ENCODE measurements at regions not wholly inside any gene's neighbourhood (a gene's known extent, or its start where the extent isn't known, plus 50 kb on each side); places are given as distances from the start of the nearest gene placed in this dataset.

DNA sequence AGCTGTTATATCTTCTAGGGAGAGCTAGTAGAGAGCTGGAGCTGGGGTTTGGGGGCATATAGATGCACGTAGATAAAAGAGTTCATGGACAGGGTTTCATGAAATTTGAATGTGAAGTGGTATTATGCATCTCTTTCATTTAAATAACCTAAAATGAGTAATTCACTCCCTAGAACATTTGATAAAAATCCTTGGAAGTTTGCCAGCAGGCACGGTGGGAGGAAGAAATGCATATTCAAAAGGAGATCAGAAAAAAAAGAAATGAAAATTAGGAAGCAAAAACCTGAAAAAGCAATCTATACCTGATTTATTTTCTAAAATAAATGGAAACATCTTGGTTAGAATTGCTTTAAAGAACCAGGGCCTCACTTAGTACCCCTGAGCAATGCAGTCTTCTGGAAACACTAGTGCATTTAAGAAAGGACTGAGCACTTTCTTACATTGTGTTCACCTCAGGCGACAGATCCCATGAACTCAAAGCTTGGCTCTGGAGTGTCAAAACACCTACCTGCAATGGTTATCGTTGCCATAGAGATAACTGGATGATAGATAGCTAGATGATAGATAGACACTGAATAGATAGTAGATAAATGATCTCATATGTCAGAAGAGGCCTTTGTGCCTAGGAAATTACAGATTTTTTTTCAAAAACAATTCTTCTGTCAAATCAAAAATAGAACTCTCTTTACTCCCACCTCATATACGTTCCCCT is 458.6 kb upstream of the THRB start:
- TF ChIP-seq, protein P1, sequence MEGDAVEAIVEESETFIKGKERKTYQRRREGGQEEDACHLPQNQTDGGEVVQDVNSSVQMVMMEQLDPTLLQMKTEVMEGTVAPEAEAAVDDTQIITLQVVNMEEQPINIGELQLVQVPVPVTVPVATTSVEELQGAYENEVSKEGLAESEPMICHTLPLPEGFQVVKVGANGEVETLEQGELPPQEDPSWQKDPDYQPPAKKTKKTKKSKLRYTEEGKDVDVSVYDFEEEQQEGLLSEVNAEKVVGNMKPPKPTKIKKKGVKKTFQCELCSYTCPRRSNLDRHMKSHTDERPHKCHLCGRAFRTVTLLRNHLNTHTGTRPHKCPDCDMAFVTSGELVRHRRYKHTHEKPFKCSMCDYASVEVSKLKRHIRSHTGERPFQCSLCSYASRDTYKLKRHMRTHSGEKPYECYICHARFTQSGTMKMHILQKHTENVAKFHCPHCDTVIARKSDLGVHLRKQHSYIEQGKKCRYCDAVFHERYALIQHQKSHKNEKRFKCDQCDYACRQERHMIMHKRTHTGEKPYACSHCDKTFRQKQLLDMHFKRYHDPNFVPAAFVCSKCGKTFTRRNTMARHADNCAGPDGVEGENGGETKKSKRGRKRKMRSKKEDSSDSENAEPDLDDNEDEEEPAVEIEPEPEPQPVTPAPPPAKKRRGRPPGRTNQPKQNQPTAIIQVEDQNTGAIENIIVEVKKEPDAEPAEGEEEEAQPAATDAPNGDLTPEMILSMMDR (IDR thresholded peaks at IDR 0.05; ENCODE audit: low read depth, low read length, missing control alignments): no peak
- DNase-seq (ENCODE audit: low read depth): no peak
- H3K4me3 ChIP-seq (ENCODE audit: low read depth, low read length): no peak overlapping the region

DNA sequence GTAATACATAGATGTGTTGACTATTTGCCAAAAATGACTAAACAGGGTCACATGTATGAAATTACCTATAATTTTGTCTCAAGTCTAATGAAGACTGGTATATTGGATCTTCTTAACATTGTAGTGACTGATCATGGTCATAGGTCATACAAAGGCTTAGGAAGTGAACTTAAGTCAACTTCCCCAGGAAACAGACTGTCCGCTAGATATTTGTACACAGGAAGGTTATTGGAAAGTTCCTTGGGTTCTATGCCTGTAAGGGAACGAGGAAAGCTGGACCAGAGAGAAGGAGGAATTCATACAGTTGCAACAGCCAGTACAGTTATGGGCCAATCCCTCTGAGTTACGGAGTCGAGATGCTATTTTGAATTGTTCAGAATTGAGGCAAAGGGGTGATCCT is 462.0 kb upstream of the THRB start:
- DNase-seq (ENCODE audit: low read depth): no peak
- TF ChIP-seq, protein P1 (IDR thresholded peaks at IDR 0.05; ENCODE audit: low read depth, low read length, missing control alignments): no peak
- H3K4me3 ChIP-seq (ENCODE audit: low read depth, low read length): no peak overlapping the region

DNA sequence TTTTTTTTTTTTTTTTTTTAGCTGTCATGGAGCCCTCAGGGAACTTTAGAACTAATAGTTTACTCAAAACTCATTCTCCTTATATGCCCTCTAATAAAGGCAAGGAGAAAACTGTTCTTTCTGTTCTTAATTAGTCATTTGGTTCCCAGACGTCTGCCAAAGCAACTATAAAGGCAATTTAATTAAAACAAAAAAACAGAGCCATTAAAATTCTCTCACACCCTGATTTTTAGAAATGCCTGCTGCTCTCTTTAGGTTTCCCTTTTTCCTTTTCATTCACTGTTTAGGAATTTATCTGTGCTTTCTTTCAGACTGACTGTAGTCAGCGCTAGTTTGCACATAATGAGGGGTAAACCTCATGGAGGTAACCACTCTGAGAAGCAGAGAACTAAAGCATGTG is 463.6 kb upstream of the THRB start:
- H3K4me3 ChIP-seq (ENCODE audit: low read depth, low read length): no peak overlapping the region
- TF ChIP-seq, protein P1 (IDR thresholded peaks at IDR 0.05; ENCODE audit: low read depth, low read length, missing control alignments): no peak
- no peak for DNase-seq (ENCODE audit: low read depth)

DNA sequence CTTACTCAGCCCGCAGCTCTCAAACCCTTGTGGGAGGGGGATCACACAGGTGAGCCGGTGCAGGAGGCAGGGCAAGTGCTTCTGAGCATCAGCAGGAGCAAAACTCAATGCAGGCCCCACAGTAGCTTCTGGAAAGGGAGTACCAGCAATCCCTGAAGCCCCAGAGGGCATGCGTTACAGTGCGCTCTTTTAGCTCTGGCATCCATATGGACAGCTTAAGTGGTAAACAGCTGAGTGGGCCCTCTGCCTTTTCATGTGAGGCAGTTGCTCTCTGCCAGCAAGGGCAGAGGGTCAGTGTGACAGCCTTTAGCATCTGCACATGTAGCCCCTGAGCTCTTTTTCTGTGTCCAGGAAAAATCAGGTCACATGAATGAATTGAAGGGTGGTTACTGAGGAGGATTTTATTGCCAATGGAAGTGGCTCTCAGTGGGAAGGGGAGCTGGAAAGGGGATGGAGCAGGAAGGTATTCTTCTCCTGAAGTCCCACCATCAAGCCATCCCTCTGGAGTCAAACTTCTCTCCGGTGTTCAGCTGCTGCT is 464.3 kb upstream of the THRB start:
- H3K4me3 ChIP-seq (ENCODE audit: low read depth, low read length): no peak overlapping the region
- TF ChIP-seq, protein P1 (IDR thresholded peaks at IDR 0.05; ENCODE audit: low read depth, low read length, missing control alignments): no peak
- no peak for DNase-seq (ENCODE audit: low read depth)

DNA sequence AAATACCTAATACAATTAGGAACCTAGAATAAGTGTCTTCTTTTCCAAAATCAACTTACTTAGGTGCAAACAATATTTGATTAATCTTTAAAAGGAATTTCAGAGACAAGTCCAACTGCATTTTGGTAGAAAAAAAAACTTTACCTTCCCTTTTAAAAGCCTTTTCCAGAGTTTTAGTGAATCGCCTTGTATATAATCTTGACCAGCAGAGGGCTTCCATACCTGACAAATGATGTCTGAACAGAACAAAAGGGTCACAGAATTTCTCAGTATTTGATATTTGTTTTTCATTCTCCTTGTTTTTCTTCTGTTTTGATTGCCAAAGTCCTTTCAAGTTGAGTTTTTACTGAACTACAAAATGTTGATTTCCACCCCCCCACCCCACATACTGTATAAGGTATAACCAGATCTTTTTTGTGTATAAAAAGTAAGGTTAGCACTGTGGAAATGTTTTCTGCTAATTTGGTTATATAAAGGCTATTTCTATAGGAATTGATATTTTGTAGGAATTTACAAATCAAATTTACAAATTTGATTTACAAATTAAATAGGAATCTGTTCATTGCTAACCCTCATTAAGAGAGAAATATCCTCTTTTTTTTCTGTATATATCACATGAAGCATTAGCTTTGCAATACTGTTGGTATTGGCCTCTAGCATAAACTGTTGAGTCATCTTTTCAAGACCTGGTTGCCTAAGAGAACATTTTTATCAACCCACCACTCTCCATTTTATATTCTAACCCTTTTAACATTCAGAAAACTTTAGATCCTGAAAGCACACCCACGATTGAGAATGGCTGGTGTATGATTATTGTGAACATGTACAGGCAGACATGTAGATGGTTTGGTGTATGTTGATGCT is 464.1 kb upstream of the RARB start:
- TF ChIP-seq, protein P1 (IDR thresholded peaks at IDR 0.05; ENCODE audit: low read depth, low read length, missing control alignments): peak; percentile 42
- no peak for DNase-seq (ENCODE audit: low read depth)
- no peak overlapping the region for H3K4me3 ChIP-seq (ENCODE audit: low read depth, low read length)

DNA sequence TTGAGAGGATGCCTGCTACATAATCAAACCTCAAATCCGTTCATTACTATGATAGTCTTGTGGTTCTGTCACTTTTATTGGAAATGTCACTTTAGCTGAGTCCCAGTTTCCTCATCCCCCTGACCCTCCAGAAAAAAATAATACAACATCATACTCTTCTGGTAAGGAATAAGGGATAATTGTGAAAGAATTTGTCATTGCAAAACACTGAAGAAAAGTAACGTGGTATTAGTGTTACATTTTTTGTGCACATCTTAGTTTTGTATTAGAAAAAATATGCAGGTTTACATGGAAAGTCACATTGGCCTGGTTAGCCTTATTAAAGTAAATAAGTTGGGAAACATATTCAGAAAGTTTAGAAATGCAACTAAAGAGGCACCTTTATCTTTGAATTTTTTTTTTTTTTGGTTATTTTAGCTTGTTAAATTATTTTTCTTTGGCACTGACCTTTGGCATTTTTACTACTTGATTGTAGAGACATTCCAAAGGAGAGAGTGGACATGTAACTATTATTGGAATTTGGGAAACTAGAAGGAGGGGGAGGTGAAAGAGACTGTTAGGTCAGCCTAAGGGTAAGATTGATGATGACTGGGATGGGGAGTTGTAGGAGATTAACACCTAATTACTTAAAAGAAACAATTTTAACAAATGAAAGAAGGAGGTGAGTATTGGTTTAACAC is 462.2 kb upstream of the RARB start:
- no peak overlapping the region for H3K4me3 ChIP-seq (ENCODE audit: low read depth, low read length)
- TF ChIP-seq, protein P1 (IDR thresholded peaks at IDR 0.05; ENCODE audit: low read depth, low read length, missing control alignments): no peak
- DNase-seq (ENCODE audit: low read depth): no peak

Data from GM12864 (cell line).